ENCODE measurements at regions not wholly inside any gene's neighbourhood (a gene's known extent, or its start where the extent isn't known, plus 50 kb on each side); places are given as distances from the start of the nearest gene placed in this dataset.
"Not testable (repeated sequence)": the region's sequence is repeated elsewhere in the genome, so short reads cannot be mapped to it uniquely, and the experiment has no call there.

DNA sequence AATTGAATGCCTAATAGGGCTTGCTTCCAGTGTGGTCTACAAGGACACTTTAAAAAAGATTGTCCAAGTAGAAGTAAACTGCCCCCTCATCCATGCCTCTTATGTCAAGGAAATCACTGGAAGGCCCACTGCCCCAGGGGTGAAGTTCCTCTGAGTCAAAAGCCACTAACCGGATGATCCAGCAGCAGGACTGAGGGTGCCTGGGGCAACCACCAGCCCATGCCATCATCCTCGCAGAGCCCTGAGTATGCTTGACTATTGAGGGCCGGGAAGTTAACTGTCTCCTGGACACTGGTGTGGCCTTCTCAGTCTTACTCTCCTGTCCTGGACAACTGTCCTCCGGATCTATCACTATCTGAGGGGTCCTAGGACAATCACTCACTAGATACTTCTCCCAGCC lies 411.5 kb downstream of the TENT5A start:
- DNase-seq (ENCODE audit: low spot score): no peak

DNA sequence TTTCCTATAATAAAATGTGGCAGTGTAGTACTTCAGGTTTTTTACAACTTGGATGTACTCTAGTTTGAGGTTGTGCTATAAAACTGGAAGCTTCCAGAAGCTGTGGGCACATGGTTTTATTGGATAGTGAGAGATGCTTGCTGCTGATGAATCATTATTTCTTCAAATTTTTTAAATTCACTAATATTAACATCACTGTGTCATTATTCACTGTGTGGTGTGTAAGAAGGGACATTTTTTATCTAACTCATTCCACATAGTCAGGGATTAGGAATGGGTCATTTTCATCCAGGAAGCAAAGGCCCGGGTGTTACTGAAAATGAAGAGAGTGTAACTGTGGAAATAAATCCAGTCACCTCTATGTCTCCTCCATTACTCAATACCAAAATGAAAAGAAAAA lies 421.0 kb downstream of the TENT5A start:
- no peak for DNase-seq (ENCODE audit: low spot score)

DNA sequence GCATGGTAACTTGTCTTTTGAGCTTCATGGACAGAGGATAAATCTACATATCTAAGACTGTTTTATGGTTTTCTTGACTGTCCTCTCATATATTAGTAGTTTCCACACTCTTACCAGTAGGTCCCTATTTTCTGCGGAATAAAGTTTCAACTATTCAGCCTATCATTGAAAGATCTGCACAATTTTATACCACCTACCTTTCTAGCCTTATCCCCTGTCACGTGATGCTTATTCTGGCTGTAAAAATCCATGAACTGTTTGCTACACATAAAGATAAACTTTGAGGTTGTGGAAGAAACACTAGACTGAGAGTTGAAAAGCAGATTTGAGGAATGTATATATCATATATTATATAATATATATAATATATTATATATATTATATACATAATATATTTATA lies 423.8 kb downstream of the TENT5A start:
- DNase-seq (ENCODE audit: low spot score): no peak

DNA sequence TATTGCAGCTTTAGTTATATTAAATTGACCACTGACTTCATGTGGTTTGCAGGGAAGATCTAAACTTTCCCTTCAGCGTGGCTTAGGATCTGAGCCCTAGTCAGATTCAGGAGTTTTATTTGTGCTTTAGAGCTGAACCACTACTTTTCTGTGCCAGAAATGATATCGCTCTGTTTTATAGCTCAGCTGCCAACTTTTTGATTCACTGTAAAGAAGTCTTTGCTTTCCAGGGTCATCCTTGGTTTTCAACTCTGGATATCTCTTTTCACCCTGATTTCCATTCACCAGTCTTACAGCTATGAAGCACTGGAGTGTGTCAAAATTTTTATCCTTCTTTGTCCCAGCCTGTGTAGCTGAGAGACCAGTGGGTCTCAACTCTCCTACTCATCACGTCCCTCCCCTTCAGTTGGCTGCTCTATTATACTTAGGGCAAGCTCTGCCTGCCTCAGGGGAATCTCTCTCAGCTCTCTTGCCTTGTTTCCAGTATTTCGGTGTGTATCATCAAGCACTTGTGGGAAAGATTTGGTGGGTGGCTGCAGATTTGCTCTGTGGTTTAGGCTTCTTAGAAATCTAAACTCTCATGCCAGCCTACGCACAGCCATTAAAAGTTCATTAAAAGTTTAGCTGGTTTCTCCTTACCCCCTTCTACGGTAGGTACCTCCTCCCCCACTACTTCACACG lies 425.5 kb downstream of the TENT5A start:
- DNase-seq (ENCODE audit: low spot score): peak; percentile 5

DNA sequence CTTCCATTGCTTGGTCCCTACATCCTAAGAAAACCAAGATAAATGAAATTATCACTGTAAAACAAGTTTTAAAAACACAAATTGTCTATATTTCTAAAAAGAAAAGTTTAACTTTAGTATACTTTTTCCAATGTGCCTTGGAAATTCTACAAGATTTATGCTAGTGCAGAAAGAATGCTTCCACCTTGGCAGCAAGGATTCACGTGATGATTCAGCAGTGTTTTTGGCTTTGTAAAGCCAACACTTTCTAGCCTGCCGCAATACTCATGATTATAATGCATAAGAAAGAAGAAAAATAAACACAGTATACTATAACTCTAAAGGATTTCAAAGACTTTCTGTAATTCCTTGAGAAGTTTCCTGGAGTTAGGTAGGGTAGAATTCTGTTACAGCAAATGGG lies 442.7 kb downstream of the TENT5A start:
- no peak for DNase-seq (ENCODE audit: low spot score)

DNA sequence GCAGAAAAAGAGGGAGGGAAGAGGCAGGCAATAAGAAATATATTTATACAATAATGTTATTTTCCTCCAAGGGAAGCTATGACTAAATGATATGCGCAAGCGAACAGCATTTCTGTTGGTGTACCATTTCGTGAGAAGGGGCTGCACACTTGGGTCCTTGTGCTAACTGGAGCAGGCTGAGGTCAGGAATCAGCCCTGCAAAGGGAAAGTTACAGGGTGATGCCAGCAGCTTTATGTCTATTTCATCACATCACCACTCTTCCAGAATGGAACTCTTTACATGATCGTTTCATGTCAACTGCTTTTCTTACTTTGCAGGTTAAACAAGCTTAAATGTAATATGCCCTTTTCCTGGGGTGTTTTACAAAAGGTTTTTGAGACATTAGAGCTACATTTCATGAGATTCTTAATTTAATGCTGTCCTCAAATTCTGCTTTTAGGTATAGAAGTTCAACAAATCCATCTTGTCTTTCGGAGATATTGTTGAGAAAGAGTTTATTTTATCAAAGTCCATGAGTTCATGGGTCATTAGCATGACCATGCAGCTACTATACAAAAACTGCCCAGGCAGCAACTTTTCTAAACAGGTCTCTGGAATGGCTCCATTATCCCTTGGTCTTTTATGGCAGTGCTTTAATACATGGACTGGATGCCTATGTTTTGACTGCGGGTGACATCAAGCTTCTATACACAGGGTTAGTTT lies 443.8 kb downstream of the TENT5A start:
- no peak for DNase-seq (ENCODE audit: low spot score)

DNA sequence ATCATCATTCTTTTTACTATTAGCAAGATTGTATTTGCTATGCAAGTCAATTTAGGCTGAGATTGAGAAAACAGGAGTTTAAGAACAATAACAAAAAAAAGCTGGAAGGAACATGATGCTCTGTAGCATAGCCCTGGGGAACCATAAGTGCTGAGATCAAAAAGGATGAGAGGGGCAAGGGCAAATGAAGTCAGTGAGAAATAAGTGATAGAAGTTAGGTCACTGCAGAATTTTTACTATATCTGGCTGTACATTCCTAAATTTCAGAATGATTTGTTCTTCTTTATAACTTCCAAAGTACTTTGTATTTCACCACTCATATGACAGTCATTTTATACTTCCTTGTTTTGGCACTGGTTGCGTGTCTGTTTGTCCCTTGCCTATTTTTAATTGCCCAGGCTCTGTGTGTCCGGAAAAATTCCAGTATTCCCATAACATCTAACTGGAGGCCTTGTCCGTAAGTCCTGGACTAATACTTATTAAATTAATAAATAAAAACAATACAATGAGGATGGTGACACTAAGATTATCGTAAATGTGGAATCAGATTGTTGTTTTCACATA lies 444.7 kb downstream of the TENT5A start:
- no peak for DNase-seq (ENCODE audit: low spot score)

DNA sequence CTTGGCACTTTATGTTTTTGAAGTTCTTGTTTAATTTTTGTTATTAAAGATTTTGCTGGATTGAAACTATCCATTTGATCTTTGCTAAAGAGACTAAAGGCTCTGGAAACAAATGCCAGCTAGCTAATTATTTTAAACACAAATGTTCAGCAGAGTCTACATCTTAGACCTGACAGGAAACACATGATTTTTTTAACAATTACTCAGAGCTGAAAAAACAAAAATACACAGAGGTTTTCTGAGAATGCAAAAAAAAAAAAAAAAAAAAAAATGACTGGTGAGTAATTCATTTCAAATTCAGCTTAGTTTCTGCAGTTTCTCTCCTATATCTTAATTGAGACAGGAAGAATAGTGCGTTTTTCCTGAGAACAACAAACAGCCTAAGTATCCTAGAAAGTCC lies 448.0 kb downstream of the TENT5A start:
- DNase-seq (ENCODE audit: low spot score): peak; percentile 9

DNA sequence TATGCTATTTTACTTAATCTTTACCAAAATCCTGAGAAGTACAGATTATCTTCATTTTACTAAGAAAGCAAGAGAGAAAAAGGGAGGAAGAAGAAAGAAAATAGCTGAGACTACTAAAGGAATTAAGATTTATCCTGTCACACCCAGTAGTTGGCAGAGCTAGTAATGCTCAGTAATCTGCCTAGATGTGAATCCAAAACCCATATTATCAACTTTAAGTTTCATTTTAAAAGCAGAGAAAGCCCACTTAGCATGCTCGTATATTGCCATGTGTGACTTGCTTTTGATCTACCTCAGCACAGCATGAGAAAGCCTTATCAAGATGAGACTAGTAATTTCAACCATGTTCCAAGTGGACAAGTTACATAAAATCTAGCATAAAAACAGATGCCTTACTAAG lies 451.5 kb downstream of the TENT5A start:
- no peak for DNase-seq (ENCODE audit: low spot score)

DNA sequence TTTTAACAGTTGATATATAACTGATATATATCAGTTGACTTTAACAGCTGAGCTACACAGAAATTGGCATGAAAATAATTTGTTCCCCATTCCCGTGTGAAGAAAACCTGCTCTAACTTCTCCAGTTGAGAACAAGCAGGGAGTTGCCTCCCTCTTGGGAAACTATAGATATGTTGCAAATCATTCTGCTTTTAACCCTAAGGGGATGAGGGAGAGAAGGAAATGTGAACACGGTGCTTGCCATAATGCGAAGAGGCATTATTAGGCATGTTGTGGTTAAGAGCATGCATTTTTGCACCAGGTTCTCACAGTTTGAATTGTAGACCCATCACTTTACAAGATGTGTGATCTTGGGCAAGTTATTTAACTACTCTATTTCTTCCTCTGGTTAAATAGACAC lies 453.7 kb downstream of the TENT5A start:
- no peak for DNase-seq (ENCODE audit: low spot score)

DNA sequence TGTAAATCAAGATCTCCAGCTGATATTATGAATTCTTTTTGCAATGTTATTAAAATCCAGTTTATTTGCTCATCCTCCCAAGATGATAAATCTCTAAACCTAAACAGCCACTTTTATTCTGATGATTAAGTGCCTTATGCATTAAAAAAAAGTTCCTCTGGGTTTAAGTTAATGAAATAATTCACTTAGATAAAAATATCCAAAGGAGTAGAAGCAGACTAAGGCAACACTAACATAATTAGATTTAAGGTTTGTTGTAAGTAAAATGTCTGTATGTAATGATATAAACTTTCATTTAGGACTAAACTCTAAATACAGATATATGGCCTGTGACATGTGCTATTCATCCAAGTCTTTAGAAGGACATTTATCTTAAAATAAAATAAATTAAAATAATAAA lies 457.2 kb downstream of the TENT5A start:
- no peak for DNase-seq (ENCODE audit: low spot score)

DNA sequence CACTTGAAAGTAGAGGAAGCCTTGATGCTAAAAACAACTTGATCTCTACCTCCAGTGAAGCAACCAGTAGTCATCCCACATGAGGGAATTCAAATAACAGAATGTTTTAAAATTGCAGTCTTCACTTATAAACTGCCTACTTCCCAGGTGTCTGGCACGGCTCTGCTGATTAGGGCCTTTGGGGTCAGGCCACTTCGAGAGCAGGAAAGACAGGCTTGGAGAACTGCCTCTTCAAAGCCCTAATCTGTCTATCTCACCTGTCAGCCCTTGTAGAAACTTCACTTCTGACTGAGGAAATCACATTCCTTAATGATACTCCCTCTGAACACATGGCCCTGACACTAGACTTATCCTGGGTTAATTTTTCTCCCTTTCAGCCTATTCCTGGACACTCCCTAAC lies 458.6 kb downstream of the TENT5A start:
- DNase-seq (ENCODE audit: low spot score): no peak

DNA sequence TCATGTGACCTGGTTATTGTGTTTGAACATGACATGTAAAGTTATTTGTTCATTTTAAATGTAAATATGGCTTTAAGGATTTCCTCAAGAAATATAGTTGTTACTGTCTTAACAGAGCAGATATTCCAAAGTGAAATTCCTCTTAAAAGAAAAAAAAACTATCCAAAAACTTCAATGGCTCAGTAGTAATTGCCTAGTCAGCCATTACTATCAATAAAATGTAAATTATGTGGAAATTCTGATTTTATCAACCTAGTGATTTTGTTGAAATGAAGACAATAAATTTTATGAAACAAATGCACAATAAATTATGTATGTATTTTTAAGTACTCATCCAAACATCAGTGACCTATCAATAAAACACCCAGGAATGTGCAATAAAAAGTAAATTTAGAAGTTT lies 463.3 kb downstream of the TENT5A start:
- DNase-seq (ENCODE audit: low spot score): no peak

DNA sequence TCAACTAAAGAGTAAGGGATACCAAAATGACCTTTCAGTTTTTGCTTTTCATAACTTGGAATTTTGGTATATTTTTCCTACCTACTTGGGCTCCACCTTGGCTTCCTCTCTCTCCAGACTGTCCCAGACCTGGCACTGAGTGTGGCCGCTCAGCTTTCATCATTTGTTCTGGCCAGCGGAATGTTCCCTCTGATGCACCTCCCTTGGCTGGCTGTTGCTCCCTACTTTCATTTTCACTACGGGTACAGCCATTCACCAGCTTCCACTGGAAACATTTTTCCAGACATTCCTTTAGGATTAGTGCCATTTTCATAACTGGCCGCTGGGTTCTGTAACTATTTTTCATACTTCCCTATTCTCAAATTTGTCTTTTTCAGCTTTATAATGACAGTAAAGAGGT lies 487.4 kb downstream of the TENT5A start:
- DNase-seq (ENCODE audit: low spot score): peak; percentile 3

DNA sequence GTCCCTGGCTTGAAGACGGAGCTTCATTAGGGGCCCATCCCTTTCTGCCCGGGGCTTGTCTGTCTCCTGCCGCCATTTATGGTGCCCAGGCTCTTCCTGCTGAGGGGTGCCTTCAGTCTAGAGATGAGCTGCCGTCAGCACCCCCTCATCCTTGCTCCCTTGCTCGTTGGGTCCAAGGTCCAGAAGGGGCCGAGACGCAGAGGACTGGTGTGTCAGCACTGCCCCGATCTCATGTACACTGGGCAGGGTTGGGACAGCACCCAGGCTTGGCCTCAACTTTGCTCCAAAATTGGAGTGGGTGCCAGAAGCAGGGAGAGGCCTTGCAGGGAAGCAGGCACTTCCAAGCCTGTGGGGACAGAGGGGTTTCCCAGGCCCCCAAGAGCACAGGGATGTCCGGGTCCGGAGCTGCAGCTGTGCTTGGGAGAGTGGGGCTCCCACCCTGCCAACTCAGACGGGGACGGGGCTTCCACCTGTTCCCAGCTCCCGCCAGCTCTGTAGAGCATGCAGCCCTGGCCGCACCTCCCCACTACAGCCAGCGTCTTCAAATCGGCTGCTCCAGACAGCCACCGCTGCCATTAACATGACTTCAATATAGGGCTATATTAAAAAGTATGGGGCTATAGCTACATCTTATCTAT lies 488.8 kb downstream of the TENT5A start:
- no peak for DNase-seq (ENCODE audit: low spot score)

DNA sequence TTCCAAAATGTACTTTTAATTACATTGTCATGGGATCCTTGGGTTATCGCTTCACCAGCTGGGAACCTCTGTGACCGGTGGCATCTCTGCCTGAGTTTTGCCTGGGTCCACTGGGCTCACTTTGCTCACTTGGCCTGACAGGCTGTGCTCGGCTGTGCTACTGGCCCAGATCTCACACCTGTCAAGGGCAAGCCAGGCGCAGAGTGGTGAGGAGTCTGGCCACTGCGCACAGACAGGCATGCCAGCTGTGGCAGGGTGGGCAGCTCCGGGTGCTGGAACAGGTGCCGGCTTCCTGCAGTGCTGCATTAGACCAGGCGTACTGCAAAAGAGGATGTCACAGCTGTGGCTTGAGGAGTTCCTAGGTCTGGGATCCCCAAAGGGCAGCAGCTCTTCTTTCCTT lies 489.8 kb downstream of the TENT5A start:
- DNase-seq (ENCODE audit: low spot score): no peak

DNA sequence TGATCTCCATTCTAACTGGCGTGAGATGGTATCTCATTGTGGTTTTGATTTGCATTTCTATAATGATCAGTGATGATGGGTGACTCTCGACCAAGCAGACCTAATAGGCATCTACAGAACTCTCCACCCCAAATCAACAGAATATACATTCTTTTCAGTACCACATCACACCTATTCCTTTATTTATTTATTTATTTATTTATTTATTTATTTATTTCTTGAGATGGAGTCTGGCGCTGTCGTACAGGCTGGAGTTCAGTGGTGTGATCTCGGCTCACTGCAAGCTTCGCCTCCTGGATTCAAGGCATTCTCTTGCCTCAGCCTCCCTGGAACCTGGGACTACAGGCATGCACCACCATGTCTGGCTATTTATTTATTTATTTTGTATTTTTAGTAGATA lies 496.3 kb downstream of the TENT5A start:
- not testable (repeated sequence) for DNase-seq (ENCODE audit: low spot score)

DNA sequence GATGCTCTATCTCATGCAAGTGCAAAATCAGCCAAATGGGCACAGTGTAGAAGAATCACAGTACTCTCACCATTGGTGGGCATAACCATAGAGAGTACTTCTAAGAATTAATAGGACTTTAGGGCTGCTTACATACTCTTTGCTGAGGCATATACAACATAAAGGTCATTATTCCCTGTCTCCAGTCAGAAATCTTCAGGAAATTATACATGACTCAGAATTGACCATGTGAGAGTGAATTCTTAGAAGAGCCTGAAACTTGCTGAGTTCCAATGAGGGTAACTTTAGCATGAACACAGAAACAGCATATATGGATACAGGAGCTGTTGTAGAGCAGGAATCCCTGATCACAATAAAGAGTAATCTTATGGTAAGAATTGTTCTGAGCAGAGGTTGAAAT lies 498.7 kb downstream of the TENT5A start:
- peak; percentile 48 for DNase-seq (ENCODE audit: low spot score)

DNA sequence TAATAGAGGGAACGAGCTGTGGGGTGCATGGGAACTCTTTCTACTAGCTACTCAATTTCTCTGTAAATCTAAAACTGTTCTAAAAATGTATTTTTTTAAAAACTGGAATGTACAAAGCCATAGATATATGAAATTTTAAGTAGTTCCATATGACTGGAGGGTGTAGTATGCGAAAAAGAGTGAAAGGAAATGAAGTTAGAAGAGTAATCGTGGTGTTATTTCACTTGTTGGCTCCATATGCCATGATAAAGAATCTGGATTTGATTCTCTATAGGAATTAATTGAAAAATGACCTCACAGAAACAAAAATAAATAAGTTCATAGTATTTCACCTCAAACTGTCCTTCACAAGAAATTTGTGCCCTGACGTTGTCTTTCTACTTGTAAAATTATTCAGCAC lies 500.2 kb downstream of the TENT5A start:
- DNase-seq (ENCODE audit: low spot score): no peak

DNA sequence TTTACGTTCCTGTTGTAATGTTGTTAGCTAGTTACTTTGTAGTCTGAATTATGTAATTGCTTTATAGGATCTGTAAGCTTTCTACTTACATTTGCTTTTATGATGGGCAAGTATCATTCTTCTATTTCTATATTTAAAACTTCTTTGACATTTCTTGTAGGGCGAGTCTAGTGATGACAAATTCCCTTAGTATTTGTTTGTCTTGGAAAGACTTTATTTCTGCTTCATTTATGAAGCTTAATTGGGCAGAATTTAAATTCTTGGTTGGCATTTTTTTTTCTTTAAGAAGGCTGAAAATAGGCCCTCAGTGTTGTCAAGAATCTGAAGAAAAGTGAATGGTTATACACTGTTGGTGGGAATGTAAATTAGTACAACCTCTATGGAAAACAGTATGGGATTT lies 506.3 kb downstream of the TENT5A start:
- no peak for DNase-seq (ENCODE audit: low spot score)

DNA sequence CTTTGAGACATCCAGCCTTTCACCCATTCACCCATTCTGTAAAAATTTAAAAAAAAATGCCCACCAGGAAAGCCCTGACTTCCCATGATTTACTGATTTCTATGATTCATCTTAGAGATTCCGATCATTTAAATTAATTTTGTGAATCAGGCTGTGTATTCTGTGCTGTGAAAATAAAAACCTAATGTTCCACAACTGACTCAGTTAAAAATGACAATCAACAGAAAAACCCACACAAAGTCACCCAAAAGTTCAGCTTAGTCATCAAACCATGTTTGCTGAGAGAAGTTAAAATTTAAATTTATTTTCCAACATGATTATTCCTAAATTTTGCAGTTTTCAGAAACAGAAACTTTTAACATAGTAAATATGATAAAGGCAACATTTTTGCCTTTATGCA lies 509.9 kb downstream of the TENT5A start:
- no peak for DNase-seq (ENCODE audit: low spot score)

DNA sequence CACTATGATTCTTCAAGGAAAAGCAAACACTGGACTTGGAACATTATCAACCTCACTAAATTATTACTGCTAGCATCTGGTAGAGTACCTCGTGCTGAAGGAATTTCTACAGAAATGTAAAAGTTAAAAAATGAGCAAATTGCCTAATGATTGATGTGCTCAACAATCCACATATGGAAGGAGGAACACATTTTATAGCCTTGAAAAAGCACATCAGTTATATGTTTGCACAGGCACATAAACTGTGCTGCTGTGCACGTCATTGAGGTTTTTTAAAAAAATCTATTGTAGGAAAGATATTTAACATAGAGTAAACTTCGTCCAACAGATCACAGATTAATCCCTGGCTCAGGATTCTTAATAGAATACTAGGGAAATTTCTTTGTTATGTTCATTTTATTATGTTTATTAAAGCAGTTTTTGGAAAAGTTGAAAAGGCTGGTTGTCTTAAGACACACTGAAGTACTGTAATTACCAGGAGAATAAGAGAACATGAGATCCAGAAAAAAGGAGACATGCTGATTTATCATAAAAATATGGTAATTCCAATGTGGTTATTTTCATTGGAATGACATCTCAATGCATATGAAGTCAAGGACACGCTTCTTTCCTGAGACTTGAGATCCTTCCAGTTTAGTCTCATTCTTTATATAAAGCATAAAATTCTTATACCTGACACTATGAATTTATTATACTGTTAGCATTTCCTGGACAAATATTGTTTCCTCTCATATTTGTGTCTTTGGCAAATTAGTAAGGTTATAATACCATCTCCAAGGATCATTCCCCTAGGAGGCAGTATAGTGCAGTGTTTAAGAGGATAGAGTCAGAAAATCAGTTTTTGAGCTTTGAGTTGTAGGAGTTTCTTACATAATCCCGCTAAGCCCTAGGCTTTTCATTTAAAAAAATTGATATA lies 511.1 kb downstream of the TENT5A start:
- peak; percentile 51 for DNase-seq (ENCODE audit: low spot score)
